ENCODE measurements at regions not wholly inside any gene's neighbourhood (a gene's known extent, or its start where the extent isn't known, plus 50 kb on each side); places are given as distances from the start of the nearest gene placed in this dataset.
"Not testable (repeated sequence)": the region's sequence is repeated elsewhere in the genome, so short reads cannot be mapped to it uniquely, and the experiment has no call there.

GRCh38 chr1:146640671-146641070 is 297.5 kb upstream of the NBPF12 start:
- not testable (repeated sequence) for DNase-seq (ENCODE audit: low spot score)

GRCh38 chr1:146630302-146630701 is 307.8 kb upstream of the NBPF12 start:
- not testable (repeated sequence) for DNase-seq (ENCODE audit: low spot score)

- DNase-seq (ENCODE audit: low spot score), result not testable (repeated sequence)
These were observed 319.5 kb upstream of the NBPF12 start for GRCh38 chr1:146618582-146618981.

GRCh38 chr1:146604681-146605080 is 333.4 kb upstream of the NBPF12 start:
- not testable (repeated sequence) for DNase-seq (ENCODE audit: low spot score)

GRCh38 chr1:146600720-146601307 is 337.3 kb upstream of the NBPF12 start:
- DNase-seq (ENCODE audit: low spot score), result not testable (repeated sequence)

GRCh38 chr1:146599906-146600305 is 338.2 kb upstream of the NBPF12 start:
- not testable (repeated sequence) for DNase-seq (ENCODE audit: low spot score)

- DNase-seq (ENCODE audit: low spot score), result not testable (repeated sequence)
These were observed 352.4 kb upstream of the NOTCH2NLA start for GRCh38 chr1:146581229-146581628.

GRCh38 chr1:146567541-146567940 is 338.7 kb upstream of the NOTCH2NLA start:
- DNase-seq (ENCODE audit: low spot score), result not testable (repeated sequence)

GRCh38 chr1:146558032-146558431 is 329.2 kb upstream of the NOTCH2NLA start:
- DNase-seq (ENCODE audit: low spot score), result not testable (repeated sequence)

GRCh38 chr1:146556405-146556804 is 327.6 kb upstream of the NOTCH2NLA start:
- not testable (repeated sequence) for DNase-seq (ENCODE audit: low spot score)

GRCh38 chr1:146552414-146552813 is 323.6 kb upstream of the NOTCH2NLA start:
- DNase-seq (ENCODE audit: low spot score), result not testable (repeated sequence)

- DNase-seq (ENCODE audit: low spot score), result not testable (repeated sequence)
These were observed 319.9 kb upstream of the NOTCH2NLA start for GRCh38 chr1:146548684-146549083.

GRCh38 chr1:146546189-146546588 is 317.4 kb upstream of the NOTCH2NLA start:
- not testable (repeated sequence) for DNase-seq (ENCODE audit: low spot score)

GRCh38 chr1:146537775-146538373 is 309.1 kb upstream of the NOTCH2NLA start:
- not testable (repeated sequence) for DNase-seq (ENCODE audit: low spot score)

GRCh38 chr1:146536028-146536427 is 307.2 kb upstream of the NOTCH2NLA start:
- not testable (repeated sequence) for DNase-seq (ENCODE audit: low spot score)

GRCh38 chr1:146535575-146535974 is 306.8 kb upstream of the NOTCH2NLA start:
- DNase-seq (ENCODE audit: low spot score), result not testable (repeated sequence)

- DNase-seq (ENCODE audit: low spot score), result not testable (repeated sequence)
These were observed 302.1 kb upstream of the NOTCH2NLA start for GRCh38 chr1:146530958-146531357.

- DNase-seq (ENCODE audit: low spot score), result not testable (repeated sequence)
These were observed 294.0 kb upstream of the NOTCH2NLA start for GRCh38 chr1:146522812-146523211.

- DNase-seq (ENCODE audit: low spot score), result not testable (repeated sequence)
These were observed 293.5 kb upstream of the NOTCH2NLA start for GRCh38 chr1:146522345-146522744.

- DNase-seq (ENCODE audit: low spot score), result not testable (repeated sequence)
These were observed 293.0 kb upstream of the NOTCH2NLA start for GRCh38 chr1:146521804-146522203.

- DNase-seq (ENCODE audit: low spot score), result not testable (repeated sequence)
These were observed 284.9 kb upstream of the NOTCH2NLA start for GRCh38 chr1:146513754-146514153.

GRCh38 chr1:146511047-146511777 is 282.4 kb upstream of the NOTCH2NLA start:
- DNase-seq (ENCODE audit: low spot score), result not testable (repeated sequence)
